ENCODE measurements at regions not wholly inside any gene's neighbourhood (a gene's known extent, or its start where the extent isn't known, plus 50 kb on each side); places are given as distances from the start of the nearest gene placed in this dataset.
A peak's percentile ranks its signal among the peaks of the same experiment; 100 is the strongest.
"Not testable (repeated sequence)": the region's sequence is repeated elsewhere in the genome, so short reads cannot be mapped to it uniquely, and the experiment has no call there.

GRCh38 chr12:59446116-59446515 is 149.7 kb upstream of the SLC16A7 start:
- no peak for TF ChIP-seq CTCF (conservative IDR thresholded peaks at IDR 0.05; ENCODE audit: low read depth, low read length)
- no peak overlapping the region for H3K4me3 ChIP-seq (ENCODE audit: low read depth, low read length)

GRCh38 chr12:59444932-59445331 is 150.9 kb upstream of the SLC16A7 start:
- TF ChIP-seq CTCF (conservative IDR thresholded peaks at IDR 0.05; ENCODE audit: low read depth, low read length), result peak; percentile 78

More at GRCh38 chr12:59446116-59446515, 149.7 kb upstream of the SLC16A7 start:
- DNase-seq (ENCODE audit: low read depth), result no peak

GRCh38 chr12:59432057-59432456 is 163.8 kb upstream of the SLC16A7 start:
- no peak for TF ChIP-seq CTCF (conservative IDR thresholded peaks at IDR 0.05; ENCODE audit: low read depth, low read length)
- DNase-seq (ENCODE audit: low read depth), result no peak

More at GRCh38 chr12:59444932-59445331, 150.9 kb upstream of the SLC16A7 start:
- DNase-seq (ENCODE audit: low read depth), result no peak
- H3K4me3 ChIP-seq (ENCODE audit: low read depth, low read length), result no peak overlapping the region

GRCh38 chr12:59431266-59431665 is 164.6 kb upstream of the SLC16A7 start:
- peak; percentile 39 for TF ChIP-seq CTCF (conservative IDR thresholded peaks at IDR 0.05; ENCODE audit: low read depth, low read length)
- no peak for DNase-seq (ENCODE audit: low read depth)
- H3K4me3 ChIP-seq (ENCODE audit: low read depth, low read length), result no peak overlapping the region

More at GRCh38 chr12:59432057-59432456, 163.8 kb upstream of the SLC16A7 start:
- H3K4me3 ChIP-seq (ENCODE audit: low read depth, low read length), result no peak overlapping the region

- no peak for DNase-seq (ENCODE audit: low read depth)
These were observed 166.1 kb upstream of the SLC16A7 start for GRCh38 chr12:59429766-59430165.

GRCh38 chr12:59425798-59426197 is 170.0 kb upstream of the SLC16A7 start:
- no peak for DNase-seq (ENCODE audit: low read depth)
- no peak overlapping the region for H3K4me3 ChIP-seq (ENCODE audit: low read depth, low read length)
- TF ChIP-seq CTCF (conservative IDR thresholded peaks at IDR 0.05; ENCODE audit: low read depth, low read length), result no peak

More at GRCh38 chr12:59429766-59430165, 166.1 kb upstream of the SLC16A7 start:
- no peak for TF ChIP-seq CTCF (conservative IDR thresholded peaks at IDR 0.05; ENCODE audit: low read depth, low read length)
- H3K4me3 ChIP-seq (ENCODE audit: low read depth, low read length), result no peak overlapping the region

GRCh38 chr12:59424666-59425065 is 171.2 kb upstream of the SLC16A7 start:
- not testable (repeated sequence) for DNase-seq (ENCODE audit: low read depth); H3K4me3 ChIP-seq (ENCODE audit: low read depth, low read length)

Measured in epithelial cell of proximal tubule (primary cell).